Lower leg skin (tissue), 4 donors: ENCODE measurements at regions not wholly inside any gene's neighbourhood (a gene's known extent, or its start where the extent isn't known, plus 50 kb on each side); places are given as distances from the start of the nearest gene placed in this dataset.

Source experiments
- DNase-seq, 2 donors: peaks; one replicate each; pipeline ENCODE4 v3.0.0-alpha.2; 2019; ENCODE audit warnings: low spot score in 2 of 2
- H3K4me3 ChIP-seq: fragments of 200-600 bp; sonication (generic); 2 replicates; pipeline ENCODE4 v1.5.1; 2017; ENCODE audit warnings: mild to moderate bottlenecking, low read depth; ENCODE audit not compliant: poor library complexity, severe bottlenecking
- POLR2A ChIP-seq, 2 donors: fragments of 450-650 bp; IDR thresholded peaks; one replicate each; pipeline ENCODE4 v1.6.1; 2016 to 2017; ENCODE audit warnings: antibody characterized with exemption in 2 of 2, mild to moderate bottlenecking in 1 of 2, moderate library complexity in 1 of 2
- WGBS, 2 donors: methylation state at CpG; one replicate each; pipeline ENCODE4 v1.1.5; 2018; 5-methylcytosine and 5-hydroxymethylcytosine counted together
- intact Hi-C: fragments of 100-400 bp; cut with DNase I; formaldehyde crosslinking; loops from one replicate; pipeline ENCODE4 v1.15.0; 2023; ENCODE audit warnings: low total_unique reads
- TF ChIP-seq, protein P1 (sequence below), 3 donors: fragments of 450-650 bp; IDR thresholded peaks; one replicate each; pipeline ENCODE4 v1.5.1; 2016; ENCODE audit warnings: antibody characterized with exemption in 3 of 3, mild to moderate bottlenecking in 3 of 3, moderate library complexity in 2 of 3

DNA sequence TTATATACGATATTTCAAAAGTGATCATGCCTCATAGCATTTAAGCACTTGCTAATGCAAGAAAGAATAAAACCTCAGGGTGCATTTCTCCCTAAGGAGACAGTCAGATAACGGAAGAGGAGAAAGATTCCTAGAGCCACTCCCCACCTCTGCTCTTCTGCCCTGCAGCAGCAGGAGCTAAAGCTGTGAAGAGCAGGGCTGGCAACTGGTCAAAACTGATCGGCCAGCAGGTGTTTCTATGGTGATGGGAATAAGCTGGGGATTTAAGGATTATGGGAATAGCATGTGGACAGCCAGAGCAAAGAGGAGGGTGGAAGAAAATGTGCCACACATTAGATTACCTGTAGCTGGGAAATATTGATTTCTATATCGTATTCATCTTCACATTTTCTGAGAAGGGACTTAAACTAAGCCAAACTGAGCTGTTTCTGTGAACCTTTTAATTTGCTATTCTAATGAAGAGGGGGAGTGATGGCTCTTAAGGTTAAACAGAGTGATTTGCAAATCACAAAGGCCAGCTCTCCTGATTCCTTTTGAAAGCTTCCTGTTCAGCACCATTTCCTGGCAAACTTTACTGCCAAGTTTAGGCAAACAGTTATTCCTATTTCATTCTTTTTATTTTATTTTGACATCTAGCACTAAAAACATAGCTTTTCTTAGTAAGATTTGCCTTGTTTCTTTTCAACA lies 268.9 kb upstream of the PFKP start:
- WGBS, 2 donors = 49 to 50% methylated on average over 4 of the region's 4 CpGs
- DNase-seq = no peak
- intact Hi-C loops = no loop called here
- TF ChIP-seq POLR2A (IDR thresholded peaks at IDR 0.05) = no peak
- TF ChIP-seq, protein P1, sequence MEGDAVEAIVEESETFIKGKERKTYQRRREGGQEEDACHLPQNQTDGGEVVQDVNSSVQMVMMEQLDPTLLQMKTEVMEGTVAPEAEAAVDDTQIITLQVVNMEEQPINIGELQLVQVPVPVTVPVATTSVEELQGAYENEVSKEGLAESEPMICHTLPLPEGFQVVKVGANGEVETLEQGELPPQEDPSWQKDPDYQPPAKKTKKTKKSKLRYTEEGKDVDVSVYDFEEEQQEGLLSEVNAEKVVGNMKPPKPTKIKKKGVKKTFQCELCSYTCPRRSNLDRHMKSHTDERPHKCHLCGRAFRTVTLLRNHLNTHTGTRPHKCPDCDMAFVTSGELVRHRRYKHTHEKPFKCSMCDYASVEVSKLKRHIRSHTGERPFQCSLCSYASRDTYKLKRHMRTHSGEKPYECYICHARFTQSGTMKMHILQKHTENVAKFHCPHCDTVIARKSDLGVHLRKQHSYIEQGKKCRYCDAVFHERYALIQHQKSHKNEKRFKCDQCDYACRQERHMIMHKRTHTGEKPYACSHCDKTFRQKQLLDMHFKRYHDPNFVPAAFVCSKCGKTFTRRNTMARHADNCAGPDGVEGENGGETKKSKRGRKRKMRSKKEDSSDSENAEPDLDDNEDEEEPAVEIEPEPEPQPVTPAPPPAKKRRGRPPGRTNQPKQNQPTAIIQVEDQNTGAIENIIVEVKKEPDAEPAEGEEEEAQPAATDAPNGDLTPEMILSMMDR (IDR thresholded peaks at IDR 0.05) = no peak
- H3K4me3 ChIP-seq = no peak overlapping the region

DNA sequence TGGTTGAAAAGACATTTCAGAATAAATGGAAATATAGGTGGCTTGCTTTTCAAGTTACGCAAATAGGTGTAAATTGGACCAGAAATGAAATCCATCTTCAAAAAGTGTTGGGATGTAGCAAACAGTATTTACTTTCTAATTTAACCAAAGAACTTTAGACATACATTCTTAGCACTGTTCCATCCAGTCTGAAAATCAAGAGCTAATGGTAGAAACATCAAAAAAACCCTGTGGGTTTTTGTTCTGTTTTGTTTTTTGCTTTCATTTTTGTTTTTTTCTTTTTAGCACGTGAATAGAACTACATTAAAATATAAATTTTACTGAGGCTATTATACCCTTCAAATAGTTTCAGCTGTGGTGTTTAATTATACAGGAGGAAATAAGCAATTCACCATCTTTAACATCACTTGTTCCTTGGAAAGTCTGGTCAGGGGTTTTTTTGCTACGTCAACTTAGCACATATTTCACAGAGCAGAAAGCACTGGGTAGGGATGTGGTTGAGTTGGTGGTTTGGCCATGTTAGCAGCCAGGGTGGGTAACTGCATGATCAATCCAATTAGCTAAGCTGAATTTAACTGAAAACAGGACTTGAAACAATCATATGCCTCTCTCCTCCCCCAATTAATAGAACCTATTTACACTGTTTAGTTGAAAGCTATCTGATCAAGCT lies 275.4 kb upstream of the PFKP start:
- no peak for DNase-seq
- TF ChIP-seq, protein P1 (IDR thresholded peaks at IDR 0.05) = no peak
- no peak for TF ChIP-seq POLR2A (IDR thresholded peaks at IDR 0.05)
- H3K4me3 ChIP-seq = no peak overlapping the region
- intact Hi-C loops = no loop called here
- 69% methylated on average over 3 of the region's 3 CpGs for WGBS, 2 donors

DNA sequence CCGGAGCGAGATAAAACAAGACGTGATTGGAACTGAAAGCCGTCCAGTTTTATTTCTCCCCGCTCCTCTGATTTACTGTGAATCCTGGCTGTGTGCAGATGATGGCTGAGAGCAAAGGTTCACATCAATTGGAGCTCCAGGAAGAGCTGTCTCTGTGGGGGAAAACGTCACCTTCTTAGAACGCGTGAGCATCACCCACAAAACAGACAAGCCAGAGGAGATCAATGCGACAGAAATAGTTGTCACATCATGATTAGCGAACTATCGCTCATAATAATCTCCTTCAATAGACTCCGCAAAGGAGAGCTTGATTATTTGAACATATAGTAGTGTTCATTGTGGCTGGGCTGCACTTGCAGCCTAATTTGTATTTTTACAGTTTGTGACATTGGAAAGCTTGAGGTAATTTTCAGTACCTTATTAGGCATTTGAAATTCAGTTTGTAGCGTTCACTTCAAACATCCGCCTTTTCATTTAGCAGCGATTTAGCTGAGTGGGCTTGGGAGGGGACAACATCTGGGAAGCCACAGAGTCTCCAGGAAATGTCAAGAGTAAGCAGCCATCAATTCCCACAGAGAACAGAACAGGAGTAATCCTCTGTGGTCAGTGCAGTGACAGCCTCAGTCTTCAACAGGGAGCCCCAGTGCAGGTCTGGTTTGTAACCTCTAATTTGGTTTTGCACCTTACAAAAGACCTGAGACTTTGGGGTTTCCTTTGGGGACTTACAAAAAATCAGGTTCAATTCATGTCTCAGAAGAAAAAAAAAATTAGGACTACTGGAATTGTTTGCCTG lies 276.8 kb upstream of the PFKP start:
- no peak overlapping the region for H3K4me3 ChIP-seq
- intact Hi-C loops = no loop called here
- WGBS, 2 donors = 86 to 87% methylated on average over 15 of the region's 15 CpGs
- TF ChIP-seq POLR2A (IDR thresholded peaks at IDR 0.05) = no peak
- DNase-seq = no peak

DNA sequence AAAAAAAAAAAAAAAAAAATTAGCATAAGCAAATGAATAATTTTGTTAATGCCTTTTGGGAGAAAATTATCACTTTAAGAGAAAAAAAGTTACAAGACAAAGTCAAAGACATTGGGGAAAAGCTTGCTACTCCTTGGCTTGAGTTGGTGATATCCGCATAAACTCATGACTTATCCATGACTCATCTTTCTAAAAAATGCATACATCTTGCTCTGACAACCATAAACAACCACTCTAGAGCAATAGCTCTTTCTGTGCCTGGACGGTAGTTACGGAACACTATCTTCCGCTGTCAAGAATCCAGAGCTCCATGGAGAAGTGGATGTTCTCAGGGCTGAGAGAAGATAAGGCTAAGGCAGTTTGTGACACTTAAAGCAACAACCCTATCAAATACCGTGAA lies 281.1 kb upstream of the PFKP start:
- WGBS, 2 donors = 83% methylated on average over 5 of the region's 5 CpGs
- DNase-seq = no peak
- intact Hi-C loops = no loop called here
- TF ChIP-seq, protein P1 (IDR thresholded peaks at IDR 0.05) = no peak
- no peak overlapping the region for H3K4me3 ChIP-seq

DNA sequence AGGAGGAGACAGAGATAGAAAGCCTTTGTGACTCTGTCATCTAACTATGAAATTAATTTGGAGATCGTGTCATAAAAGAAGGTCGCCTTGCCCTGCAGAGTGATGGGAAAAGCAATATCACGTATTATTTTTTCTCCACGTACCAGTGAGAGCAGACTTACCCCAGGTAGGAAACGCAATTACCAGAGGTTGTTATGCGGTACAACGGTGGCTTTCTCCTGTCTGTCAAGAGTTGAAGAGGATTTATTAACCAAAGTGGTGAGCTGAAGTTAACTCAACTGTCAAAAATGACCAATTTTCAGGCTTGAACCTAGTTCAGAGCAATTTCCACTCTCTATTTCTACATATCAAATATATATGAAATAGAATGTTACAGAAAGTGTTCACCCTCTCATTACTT lies 282.6 kb upstream of the PFKP start:
- TF ChIP-seq, protein P1 (IDR thresholded peaks at IDR 0.05) = no peak
- no peak for TF ChIP-seq POLR2A (IDR thresholded peaks at IDR 0.05)
- H3K4me3 ChIP-seq = no peak overlapping the region
- WGBS, 2 donors = 88 to 89% methylated on average over 7 of the region's 7 CpGs
- intact Hi-C loops = no loop called here
- DNase-seq = no peak

DNA sequence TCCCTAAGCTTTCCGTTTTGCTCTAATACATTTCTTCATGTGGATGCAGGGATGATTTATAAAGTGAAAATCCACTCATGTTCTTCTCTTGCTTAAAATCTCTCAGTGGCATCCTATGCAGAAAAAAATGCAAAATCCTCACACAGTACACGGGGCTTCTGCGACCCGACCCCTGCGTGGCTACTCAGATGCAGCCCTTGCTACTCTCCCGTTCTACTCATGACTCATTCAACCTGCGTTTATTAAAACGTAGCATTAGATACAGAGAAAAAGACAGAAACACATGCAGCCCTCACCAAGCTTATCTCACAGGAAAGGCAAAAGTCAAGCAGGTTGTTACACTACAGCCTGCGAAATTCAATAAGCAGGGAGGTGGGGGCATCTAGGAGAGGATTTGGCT lies 284.4 kb upstream of the PFKP start:
- TF ChIP-seq POLR2A (IDR thresholded peaks at IDR 0.05) = no peak
- TF ChIP-seq, protein P1 (IDR thresholded peaks at IDR 0.05) = no peak
- intact Hi-C loops = no loop called here
- DNase-seq = no peak
- 83% methylated on average over 9 of the region's 9 CpGs for WGBS, 2 donors
- no peak overlapping the region for H3K4me3 ChIP-seq
